GM19468 (cell line): ENCODE measurements at regions not wholly inside any gene's neighbourhood (a gene's known extent, or its start where the extent isn't known, plus 50 kb on each side); places are given as distances from the start of the nearest gene placed in this dataset.
"Not testable (repeated sequence)": the region's sequence is repeated elsewhere in the genome, so short reads cannot be mapped to it uniquely, and the experiment has no call there.

ENCODE experiments used
- ATAC-seq: cut with Tn5 transposase; IDR thresholded peaks from one replicate; pipeline ENCODE4 v1.9.1; 2021; ENCODE audit warnings: mild to moderate bottlenecking, moderate library complexity, moderate number of reproducible peaks; ENCODE audit not compliant: unreplicated experiment; ENCODE audit errors: extremely low read depth

DNA sequence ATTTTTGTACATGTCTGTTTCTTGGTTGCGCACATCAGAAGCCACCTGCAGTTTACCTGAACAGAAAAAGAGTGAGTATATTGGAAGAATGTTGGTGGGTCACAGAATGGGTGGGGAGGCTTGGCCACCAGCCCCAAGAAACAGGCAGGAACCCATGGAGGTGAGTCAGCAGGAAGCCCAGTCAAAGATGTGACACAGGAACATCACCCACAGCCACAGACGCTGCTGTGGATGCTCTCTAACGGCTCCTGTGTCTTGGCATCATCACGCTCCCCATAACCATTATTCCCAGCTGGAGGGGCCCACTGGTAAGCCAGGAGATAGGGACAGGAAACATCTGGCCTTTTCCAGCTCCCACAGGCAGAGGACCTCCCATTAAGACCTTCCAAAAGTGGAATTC, 94.0 kb upstream of the WSB1 start:
- no peak for ATAC-seq

GRCh38 chr17:27200476-27200875, 93.4 kb upstream of the WSB1 start:
- ATAC-seq: no peak

DNA sequence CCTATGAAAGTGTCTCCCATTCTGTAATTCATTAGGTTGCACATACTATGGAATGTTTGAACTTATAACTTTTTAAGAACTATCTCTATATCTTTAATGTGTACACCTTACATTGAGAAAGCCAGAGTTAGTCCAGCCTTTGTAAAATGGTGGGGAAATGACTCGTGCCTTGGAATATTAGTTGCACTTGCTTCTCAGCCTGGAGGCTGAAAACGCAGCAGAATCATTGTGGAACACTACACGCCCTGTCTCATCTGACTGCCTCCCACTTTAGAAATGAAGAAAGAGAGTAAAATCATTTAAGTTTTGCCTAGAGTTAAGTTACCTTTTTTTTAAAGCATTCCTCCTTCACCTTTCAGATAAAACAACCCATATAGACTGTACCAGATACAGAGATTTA, 90.7 kb upstream of the WSB1 start:
- no peak for ATAC-seq

- ATAC-seq: no peak
These were observed 87.5 kb upstream of the WSB1 start for GRCh38 chr17:27206447-27206846.

DNA sequence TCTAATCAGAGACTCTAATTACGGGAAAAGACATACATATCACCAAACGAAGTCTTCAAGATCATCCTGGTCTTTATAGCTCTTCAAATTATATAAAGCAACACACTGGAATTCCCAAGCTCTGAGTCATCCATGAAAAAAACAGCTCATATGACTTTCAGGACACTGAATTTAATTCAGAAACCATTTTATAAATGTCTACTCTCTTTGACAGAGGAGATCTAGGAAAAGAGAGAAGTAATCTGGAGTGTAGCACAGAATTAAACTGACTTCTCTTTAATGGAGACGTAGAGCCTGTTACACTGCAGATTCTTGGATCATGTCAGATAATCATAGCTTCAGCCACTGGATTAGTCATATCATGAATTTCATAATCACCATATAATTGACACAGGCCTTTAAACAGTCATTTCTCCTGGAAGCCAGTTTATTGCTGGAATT, 86.8 kb upstream of the WSB1 start:
- ATAC-seq: no peak

DNA sequence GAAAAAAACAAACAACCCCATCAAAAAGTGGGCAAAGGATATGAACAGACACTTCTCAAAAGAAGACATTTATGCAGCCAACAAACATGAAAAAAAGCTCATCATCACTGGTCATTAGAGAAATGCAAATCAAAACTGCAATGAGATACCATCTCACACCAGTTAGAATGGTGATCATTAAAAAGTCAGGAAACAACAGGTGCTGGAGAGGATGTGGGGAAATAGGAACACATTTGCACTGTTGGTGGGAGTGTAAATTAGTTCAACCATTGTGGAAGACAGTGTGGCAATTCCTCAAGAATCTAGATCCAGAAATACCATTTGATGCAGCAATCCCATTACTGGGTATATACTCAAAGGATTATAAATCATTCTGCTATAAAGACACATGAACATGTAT, 85.5 kb upstream of the WSB1 start:
- ATAC-seq: not testable (repeated sequence)

- no peak for ATAC-seq
These were observed 84.6 kb upstream of the WSB1 start for GRCh38 chr17:27209316-27209715.

DNA sequence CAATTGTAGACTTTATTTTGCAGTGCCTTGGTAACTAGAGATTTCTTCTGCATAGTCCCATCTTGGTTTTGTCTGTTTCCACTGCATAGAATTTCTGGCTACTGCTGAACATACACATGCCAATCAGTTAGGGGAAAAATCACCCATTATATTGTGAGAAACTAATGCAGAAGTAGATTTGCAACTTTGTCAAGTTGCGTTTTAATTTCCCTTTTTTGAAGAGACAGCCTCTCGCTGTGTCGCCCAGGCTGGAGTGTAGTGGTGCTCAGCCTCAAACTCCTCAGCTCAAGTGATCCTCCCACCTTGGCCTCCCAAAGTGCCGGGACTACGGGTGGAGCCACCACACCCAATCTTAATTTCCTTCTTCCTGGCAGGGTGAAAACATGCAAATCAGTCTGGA, 83.1 kb upstream of the WSB1 start:
- ATAC-seq: not testable (repeated sequence)

DNA sequence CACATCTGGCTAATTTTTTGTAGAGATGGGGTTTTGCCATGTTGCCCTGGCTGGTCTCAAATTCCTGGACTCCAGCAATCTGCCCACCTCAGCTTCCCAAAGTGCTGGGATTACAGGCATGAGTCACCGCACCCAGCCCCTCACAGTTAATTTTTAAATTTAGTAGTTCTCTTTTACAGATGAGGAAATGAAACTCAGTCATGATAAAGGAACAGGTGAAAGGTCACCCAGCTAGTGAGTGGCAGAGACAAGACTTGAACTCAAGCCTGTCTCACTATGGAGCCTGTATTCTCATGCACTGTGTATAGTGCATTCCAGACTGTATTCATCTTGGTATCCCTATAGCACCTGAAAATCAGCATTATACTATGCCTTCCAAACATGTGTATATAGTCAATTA, 77.1 kb upstream of the WSB1 start:
- no peak for ATAC-seq

- peak; percentile 65 for ATAC-seq
These were observed 76.3 kb upstream of the WSB1 start for GRCh38 chr17:27217631-27218030.

GRCh38 chr17:27218041-27218440, 75.9 kb upstream of the WSB1 start:
- ATAC-seq: no peak

DNA sequence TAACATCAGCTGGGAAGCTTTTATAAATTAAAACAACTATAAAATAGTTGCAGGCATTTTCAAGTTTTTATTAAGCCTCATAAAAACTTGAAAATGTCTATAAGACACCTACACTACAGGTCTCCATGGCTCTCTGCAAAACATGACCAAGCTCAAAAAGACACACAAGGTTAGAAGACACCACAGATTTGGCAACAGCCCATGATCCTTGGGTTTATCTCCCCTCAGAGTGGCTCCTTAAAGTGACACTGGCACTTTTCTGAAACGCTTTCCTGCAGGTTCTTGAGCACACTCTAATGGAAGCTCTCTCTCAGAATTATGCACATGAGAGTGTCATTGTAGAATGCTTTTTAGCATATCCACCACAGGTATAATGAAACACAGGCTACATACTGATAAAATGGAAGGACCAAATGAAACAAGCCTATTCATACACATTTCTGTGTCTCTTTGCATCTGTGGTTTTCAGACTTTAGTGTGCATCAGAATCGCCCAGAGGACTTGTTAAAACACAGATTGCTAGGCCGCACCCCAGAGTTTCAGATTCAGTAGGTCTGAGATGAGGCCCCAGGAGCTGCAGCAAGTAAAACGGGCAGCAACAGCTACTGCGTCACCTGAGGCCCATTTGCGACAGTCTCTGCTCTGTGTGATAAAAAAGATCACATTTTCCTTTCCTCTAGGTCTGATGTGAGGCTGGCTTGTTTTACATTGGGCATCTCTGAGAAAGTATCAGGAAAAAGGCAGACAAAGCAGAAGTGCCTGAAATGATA, 75.0 kb upstream of the WSB1 start:
- peak; percentile 21 for ATAC-seq

- ATAC-seq: no peak
These were observed 71.4 kb upstream of the WSB1 start for GRCh38 chr17:27222515-27222914.

DNA sequence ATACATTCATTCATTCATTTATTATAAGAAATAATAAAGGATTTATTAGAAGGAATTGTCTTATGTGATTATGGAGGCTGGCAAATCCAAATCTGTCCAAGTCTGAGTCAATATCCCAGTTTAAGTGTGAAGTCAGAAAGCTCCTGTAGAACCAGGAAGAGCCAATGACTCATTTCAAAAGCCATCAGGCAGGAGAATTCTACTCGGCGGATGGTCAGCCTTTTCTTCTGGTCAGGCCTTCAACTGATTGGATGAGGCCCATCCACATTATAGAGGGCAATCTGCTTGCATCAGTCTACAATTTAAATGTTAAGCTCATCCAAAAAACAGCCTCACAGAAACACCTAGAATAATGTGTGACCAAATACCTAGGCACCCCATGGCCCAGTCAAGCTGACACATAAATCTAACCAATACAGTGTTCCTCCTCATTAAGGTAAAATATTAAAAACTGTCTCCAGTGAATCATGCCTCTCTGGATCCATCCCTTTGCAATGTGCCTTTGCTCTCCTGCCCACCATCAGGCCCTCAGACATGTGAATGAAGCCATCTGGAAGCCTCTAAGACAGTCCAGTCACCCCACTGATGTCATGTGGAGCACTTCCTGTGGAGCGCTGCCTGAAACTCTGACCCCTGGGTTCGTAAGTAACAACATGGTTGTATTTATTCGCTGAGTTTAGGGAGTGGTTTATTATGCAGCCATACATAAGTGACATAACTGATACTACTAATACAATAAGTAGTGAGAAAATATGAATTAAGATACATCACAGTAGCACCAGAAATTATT, 69.2 kb upstream of the WSB1 start:
- no peak for ATAC-seq

GRCh38 chr17:27226611-27227230, 67.2 kb upstream of the WSB1 start:
- ATAC-seq: no peak

- no peak for ATAC-seq
These were observed 62.9 kb upstream of the WSB1 start for GRCh38 chr17:27230996-27231395.

DNA sequence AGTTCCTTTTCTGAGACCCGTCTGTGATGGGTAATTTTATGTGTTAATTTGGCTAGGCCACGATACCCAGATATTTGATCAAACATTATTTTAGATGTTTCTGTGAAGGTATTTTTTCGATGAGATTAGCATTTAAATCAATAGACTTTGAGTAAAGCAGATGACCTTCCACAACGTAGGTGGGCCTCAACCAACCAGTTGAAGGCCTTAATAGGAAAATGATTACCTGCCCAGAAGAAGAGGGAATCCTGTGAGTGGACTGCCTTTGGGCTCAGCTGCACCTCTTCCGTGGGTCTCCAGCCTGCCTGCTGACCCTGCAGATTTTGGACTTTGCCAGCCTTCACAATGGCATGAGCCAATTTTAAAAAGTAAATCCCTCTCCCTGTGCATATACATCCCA, 61.6 kb upstream of the WSB1 start:
- ATAC-seq: no peak

- ATAC-seq: no peak
These were observed 60.9 kb upstream of the WSB1 start for GRCh38 chr17:27233059-27233458.

- ATAC-seq: no peak
These were observed 60.1 kb upstream of the WSB1 start for GRCh38 chr17:27233776-27234175.

DNA sequence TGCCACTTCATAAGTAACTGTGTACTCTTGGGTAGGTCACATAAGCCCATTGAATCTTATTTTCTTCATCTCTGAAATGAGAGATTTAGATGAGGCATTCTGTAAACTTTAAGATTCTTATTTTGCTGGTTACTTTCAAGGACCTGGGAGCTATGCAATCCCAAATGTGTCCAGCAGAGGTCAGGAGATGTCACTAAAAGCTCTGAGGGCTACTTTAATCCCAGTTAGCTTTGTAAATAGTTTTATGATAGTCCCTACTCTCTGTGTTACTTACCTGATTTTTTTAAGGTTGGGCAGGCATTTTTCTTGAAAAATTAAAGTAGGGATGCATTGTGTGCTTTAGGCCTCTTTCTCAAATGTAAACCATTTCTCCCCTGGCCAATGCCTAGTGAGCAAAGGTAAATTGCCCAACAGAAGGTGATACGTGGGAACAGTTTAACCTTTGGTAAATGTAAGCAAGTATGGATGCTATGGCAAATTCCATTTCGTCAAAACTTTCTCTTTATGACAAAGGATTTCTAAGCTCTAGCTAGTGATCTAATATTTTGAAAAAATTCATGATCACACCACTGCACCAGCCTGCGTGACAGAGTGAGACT, 57.1 kb upstream of the WSB1 start:
- no peak for ATAC-seq

DNA sequence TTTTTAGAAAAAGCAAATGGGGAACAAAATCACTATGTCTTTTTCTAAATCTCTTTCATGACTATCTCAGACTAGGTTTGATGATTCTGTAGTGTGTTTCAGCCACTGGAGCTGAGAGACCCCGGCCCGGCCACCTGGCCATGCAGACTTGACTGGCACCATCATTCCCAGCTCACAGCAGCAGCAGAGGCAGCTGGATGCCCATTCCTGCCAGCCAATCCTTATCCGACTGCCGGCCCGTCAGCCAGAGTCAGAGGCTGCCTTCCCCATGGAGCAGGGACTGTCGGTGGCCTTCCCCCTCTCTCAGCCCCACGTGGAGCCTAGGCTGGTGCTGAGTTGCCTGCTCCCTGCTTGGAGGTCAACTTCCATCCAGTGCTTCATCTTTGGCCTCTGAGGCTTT, 56.0 kb upstream of the WSB1 start:
- ATAC-seq: no peak
